NCI-H1105 treated with DMSO at 0.1 percent for 48 hours (cell line): ENCODE measurements at regions not wholly inside any gene's neighbourhood (a gene's known extent, or its start where the extent isn't known, plus 50 kb on each side); places are given as distances from the start of the nearest gene placed in this dataset.

Experiments
- DNase-seq: peaks from one replicate; lab custom pipeline; 2025; lab: John Stamatoyannopoulos, UW

GRCh38 chr6:14933183-14933544, 312.7 kb upstream of the JARID2 start:
- DNase-seq: no peak

- no peak for DNase-seq
These were observed 311.9 kb upstream of the JARID2 start for GRCh38 chr6:14934013-14934412.

DNA sequence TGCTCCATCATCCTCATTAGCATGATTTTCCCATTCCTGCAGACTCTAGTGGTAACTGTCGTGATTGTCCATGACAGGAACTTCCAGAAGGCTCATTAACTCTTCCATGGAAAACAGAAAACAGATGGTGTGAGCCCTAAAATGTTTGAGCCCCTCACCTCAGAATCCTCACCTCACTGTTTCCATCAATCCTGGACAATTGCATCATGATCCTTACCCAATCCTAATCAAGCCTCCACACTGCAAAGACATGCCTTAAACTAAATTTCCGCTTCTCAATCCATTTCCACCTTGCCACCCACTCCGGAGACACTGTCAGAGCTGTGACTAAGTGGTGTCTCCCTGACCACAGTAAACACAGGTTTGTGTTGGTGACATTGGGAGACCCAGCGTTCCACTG, 311.0 kb upstream of the JARID2 start:
- DNase-seq: no peak

- DNase-seq: no peak
These were observed 309.0 kb upstream of the JARID2 start for GRCh38 chr6:14936861-14937260.

GRCh38 chr6:14943116-14943515, 302.8 kb upstream of the JARID2 start:
- DNase-seq: no peak

DNA sequence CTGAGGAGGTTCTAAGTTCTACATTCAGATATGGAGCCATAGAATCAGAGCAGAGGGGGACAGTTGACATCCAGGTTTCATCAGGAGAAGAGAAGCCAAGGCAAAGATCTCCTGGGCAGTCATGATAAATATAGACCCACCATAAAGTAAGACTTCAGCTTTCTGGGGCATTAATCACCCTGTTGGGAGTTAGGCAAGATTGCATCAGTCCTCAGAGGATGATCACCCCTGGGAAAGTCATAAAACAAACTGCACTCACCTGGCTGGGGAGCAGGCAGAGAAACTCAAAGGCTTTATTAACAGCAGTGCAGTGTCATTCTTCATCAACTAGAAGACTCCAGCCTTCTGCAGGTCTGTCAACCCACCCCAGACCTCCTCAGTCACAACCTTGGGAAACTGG, 301.3 kb upstream of the JARID2 start:
- no peak for DNase-seq

DNA sequence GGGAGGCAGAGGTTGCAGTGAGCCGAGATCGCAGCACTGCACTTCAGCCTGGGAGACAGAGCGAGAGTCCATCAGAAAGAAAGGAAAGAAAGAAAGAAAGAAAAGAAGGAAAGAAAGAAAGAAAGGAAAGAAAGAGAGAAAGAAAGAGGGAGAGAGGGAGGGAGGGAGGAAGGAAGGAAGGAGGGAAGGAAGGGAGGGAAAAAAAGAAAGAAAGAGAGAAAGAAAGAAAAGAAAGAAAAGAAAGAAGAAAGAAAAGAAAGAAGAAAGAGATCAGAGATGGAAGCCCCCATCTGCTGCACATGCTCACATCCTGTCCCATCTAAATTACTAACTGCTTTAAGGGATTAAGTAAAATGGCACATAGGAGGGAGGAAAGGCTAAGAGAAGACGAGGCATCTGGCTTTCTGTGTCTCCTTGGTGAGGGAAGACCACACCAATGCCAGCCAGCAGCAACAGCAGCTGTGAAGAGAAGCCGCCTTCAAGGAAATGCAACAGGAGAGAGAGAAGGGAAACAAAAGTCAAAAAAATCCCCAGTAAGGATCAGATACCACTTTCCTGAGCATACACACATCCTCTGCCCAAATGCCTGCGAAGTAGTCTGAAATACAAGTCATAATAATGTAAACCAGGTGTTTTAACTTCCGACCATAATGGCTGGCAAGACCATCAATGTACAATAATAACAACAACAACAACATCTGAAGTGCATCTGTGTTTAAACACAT, 300.2 kb upstream of the JARID2 start:
- no peak for DNase-seq

DNA sequence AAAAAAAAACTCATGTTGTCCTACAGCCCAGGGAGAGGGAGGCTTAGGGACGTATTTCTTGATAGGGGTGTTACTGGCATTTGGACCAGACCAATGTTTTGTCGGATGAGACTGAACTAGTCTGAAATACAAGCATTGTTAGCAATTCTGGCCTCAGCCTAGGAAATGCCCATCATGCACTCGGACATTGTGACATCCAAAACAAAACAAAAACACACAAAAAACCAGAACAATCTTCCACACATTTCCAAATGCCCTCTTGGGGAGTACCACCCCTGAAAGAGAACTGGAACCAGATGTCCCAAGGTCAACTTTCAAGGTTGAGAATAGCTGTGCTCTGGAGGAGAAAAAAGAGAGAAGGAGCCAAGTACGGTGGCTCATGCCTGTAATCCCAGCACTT, 299.1 kb upstream of the JARID2 start:
- DNase-seq: no peak

- DNase-seq: no peak
These were observed 297.2 kb upstream of the JARID2 start for GRCh38 chr6:14948586-14949245.

- no peak for DNase-seq
These were observed 295.5 kb upstream of the JARID2 start for GRCh38 chr6:14950103-14950969.

DNA sequence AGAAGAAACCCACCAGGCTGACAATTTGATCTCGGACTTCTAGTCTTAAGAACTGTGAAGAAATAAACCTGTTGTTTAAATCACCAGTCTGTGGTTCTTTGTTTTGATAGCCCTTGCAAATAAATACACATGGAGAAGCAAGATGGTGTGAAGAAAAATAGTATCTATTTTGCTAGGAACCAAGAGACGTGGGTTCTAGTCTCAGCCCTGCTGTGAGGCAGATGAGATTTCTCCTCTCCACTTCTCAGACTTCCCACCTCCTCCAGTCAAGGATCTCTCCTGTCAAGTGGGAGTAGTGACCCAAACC, 294.9 kb upstream of the JARID2 start:
- no peak for DNase-seq

GRCh38 chr6:14951704-14952103, 294.2 kb upstream of the JARID2 start:
- no peak for DNase-seq

DNA sequence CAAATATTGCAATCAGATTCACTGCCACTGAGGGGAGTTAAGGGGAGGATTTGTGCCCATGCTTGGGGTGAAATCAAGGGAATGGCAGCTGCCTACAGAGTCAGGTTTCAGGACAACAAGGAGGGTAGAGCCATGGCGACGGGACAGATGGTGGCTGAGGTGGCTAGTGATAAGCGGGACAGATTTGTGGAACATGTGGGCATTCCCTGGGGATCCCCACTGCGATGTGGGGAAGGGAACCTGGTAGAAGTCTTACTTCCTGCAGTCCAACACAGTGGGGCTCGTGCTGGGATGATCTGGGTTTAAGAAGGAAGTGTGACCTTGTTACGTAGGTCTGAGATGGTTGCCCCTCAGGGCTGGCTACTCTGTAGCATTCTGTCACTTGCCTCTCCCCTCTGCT, 292.0 kb upstream of the JARID2 start:
- DNase-seq: no peak

GRCh38 chr6:14957355-14958059, 288.4 kb upstream of the JARID2 start:
- DNase-seq: no peak

DNA sequence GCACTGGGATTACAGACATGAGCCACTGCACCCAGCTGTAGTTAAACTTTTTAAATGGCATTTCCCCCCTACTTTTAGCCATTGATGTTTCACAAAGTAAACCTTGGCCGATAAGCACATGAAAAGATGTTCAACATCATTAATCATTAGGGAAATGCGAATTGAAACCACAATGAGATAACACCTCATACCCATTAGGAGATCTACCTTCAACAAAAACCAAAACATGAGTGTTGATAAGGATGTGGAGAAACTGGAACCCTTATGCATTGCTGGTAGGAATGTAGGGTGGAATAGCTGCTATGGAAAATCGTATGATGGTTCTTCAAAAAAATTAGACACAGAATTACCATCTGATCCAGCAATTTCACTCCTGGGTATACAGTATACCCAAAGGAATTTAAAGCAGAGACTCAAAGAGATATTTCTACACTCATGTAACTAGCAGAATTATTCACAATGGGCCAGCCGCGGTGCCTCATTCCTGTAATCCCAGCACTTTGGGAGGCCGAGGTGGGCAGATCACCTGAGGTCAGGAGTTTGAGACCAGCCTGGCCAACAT, 286.5 kb upstream of the JARID2 start:
- DNase-seq: no peak

GRCh38 chr6:14964556-14965270, 281.2 kb upstream of the JARID2 start:
- no peak for DNase-seq

DNA sequence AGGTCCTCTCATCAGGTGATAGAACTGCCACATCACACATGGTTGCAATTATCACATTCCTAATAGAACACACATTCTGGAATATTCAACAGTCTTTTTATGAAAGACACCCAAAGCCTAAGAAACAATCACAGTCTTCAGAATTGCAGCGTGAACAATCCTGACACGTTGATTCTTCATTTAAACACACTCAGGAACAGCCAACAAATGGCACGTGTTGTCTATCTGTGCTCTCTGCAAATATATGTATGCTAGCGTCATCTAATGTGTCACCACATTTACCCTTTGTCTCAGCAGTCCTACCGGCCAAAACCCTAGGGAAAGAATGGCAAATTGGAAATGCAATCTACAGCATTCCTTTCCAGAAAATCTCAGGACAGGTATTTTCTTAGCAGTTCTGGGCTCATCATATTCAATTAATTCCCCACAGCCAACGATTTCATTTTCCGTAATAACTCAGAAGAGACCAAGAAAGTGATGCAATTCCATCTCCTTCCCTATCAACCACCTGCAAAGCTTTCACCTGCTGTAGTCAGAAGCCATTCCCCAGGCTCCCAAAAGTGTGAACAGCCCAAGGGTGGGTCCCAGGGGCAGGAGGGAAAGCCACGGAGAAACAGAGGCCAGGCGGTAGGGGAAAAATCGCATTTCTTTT, 280.3 kb upstream of the JARID2 start:
- no peak for DNase-seq

DNA sequence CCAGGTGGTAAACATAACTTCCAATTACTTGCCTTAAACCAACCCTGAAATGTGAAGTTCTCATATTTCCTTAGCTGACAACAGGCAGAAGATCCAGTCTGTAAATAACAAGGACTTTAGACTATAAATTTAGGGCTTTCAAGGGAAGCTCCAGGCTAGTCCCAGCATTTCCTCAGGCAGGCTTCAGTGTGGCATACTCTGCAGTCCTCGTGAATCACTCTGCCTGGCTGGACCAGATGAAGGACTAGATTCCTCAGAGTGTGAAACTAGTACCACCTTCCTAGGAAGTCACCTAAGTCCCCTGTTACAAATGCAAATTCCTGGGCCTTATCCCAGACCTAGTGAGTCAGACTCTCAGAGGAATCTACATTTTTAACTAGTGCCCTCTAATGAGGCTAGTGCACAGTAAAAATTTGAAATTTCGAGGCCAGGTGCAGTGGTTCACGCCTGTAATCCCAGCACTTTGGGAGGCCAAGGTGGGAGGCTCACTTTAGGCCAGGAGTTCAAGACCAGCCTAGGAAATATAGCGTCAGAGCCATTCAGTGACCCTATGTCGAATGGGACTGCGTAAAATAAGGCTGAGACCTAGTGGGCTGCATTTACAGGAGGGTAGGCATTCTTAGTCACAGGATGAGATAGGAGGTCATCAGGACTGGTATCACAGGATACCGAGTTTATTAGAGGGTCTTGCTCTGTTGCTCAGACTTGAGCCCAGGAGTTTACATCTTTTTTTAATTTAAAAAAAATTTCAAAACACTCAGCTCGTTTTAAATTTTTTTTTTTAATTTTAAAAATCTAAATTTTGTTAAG, 279.6 kb upstream of the JARID2 start:
- DNase-seq: no peak

DNA sequence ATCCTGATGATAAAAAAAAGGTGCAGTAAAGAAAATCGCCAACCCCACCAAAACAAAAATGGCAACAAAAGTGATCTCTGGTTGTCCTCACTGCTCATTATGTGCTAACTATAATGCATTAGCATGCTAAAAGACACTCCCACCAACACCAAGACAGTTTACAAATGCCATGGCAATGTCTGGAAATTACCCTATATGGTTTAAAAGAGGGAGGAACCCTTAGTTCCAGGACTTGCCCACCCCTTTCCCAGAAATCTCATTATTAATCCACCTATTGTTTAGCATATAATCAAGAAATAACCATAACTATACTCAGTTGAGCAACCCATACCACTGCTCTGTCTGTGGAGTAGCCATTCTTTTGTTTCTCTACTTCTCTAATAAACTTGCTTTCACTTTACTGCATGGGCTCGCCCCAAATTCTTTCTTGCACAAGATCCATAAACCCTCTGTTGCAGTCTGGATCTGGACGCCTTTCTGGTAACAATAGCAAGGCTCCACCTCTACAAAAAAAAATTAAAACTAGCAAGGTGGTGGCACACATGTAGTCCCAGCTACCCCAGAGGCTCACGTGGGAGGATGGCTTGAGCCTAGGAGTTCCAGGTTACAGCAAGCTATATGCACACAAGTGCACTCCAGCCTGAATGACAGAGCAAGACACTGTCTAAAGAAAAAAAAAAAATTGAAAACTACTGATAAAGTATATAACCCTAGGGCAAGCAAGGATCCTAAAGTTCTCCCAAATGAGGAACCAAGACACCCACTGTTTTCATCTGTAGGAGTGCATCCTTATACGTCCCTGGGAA, 278.8 kb upstream of the JARID2 start:
- DNase-seq: no peak
